Endothelial cell of umbilical vein (primary cell): ENCODE measurements at regions not wholly inside any gene's neighbourhood (a gene's known extent, or its start where the extent isn't known, plus 50 kb on each side); places are given as distances from the start of the nearest gene placed in this dataset.
"Not testable (repeated sequence)": the region's sequence is repeated elsewhere in the genome, so short reads cannot be mapped to it uniquely, and the experiment has no call there.

Experiments used
- BruUV-seq: library from RNA; stranded (reverse); fragments of 400-500 nt; replicated peaks from 2 replicates; lab custom pipeline; 2021; lab: Mats Ljungman, UMichigan
- CTCF ChIA-PET: fragments of 300-600, 350-600 bp; sonication (Branson Sonifier 250); formaldehyde crosslinking; loops from one replicate; lab custom pipeline; 2021; ENCODE audit warnings: antibody characterized with exemption, inconsistent platforms; lab: Charles Lee
- POLR2A ChIA-PET: fragments of 300-600, 350-600 bp; sonication (Branson Sonifier 250); formaldehyde crosslinking; loops from one replicate; lab custom pipeline; 2021; ENCODE audit warnings: antibody characterized with exemption, inconsistent platforms; lab: Charles Lee
- DNase-seq: peaks from one replicate; pipeline ENCODE4 v3.0.0-alpha.2; 2011; ENCODE audit warnings: low read depth, low spot score
- FAIRE-seq: peaks from 2 replicates; lab custom pipeline; 2011; peaks lifted over from hg19 to GRCh38; lab: Jason Lieb, UNC
- H2AFZ ChIP-seq: 2 replicates; pipeline ENCODE4 v1.6.0; 2012; ENCODE audit warnings: low read depth, low read length, control low read depth, inconsistent platforms
- H3K27ac ChIP-seq: 2 replicates; pipeline ENCODE4 v1.5.1; 2011; ENCODE audit warnings: low read depth, mild to moderate bottlenecking, control low read depth, low read length, moderate library complexity; ENCODE audit not compliant: insufficient read depth
- H3K27me3 ChIP-seq, 2 experiments: 2 replicates each; pipeline versions ENCODE4 v1.6.0 to v1.6.1; 2011; ENCODE audit warnings: low read length in 2 of 2, mixed read lengths in 1 of 2; ENCODE audit not compliant: control insufficient read depth in 2 of 2, insufficient read depth in 2 of 2
- H3K36me3 ChIP-seq, 2 experiments: 2 replicates in 1 of 2; 3 replicates in 1 of 2; pipeline ENCODE4 v1.5.1; 2011; ENCODE audit warnings: low read length in 2 of 2, mild to moderate bottlenecking in 1 of 2, moderate library complexity in 1 of 2; ENCODE audit not compliant: control insufficient read depth in 2 of 2, insufficient read depth in 2 of 2; ENCODE audit errors: extremely low read depth in 1 of 2
- H3K4me1 ChIP-seq: 3 replicates; pipeline ENCODE4 v1.5.1; 2011; ENCODE audit warnings: mild to moderate bottlenecking, low read length; ENCODE audit not compliant: control insufficient read depth, insufficient read depth; ENCODE audit errors: extremely low read depth
- H3K4me2 ChIP-seq: 2 replicates; pipeline ENCODE4 v1.6.1; 2011; ENCODE audit warnings: low read length, control low read depth, mixed read lengths; ENCODE audit not compliant: insufficient read depth
- H3K4me3 ChIP-seq, 3 experiments: fragments of 200-600 bp in 1 of 3; sonication (generic), shearing (Covaris generic) in 1 of 3; replicated peaks in 1 of 3; 2 replicates each; pipeline ENCODE4 v1.5.1; 2011 to 2016; ENCODE audit warnings: control low read depth in 3 of 3, low read length in 3 of 3, mild to moderate bottlenecking in 2 of 3, inconsistent platforms in 1 of 3, low read depth in 1 of 3, moderate library complexity in 1 of 3; ENCODE audit not compliant: insufficient read depth in 1 of 3
- H3K79me2 ChIP-seq: 2 replicates; pipeline ENCODE4 v1.6.0; 2012; ENCODE audit warnings: low read length, inconsistent platforms; ENCODE audit not compliant: control insufficient read depth, insufficient read depth
- H3K9ac ChIP-seq: replicated peaks from 2 replicates; pipeline ENCODE3; 2011; ENCODE audit warnings: low read length, control low read depth; ENCODE audit not compliant: insufficient read depth; ENCODE audit errors: extremely low read depth
- H3K9me1 ChIP-seq: replicated peaks from 3 replicates; pipeline ENCODE4 v1.6.0; 2011; ENCODE audit warnings: mild to moderate bottlenecking, low read length; ENCODE audit not compliant: control insufficient read depth, insufficient read depth; ENCODE audit errors: extremely low read depth
- H3K9me3 ChIP-seq: replicated peaks from 2 replicates; pipeline ENCODE4 v1.5.1; 2012; ENCODE audit warnings: low read length, inconsistent platforms; ENCODE audit not compliant: control insufficient read depth, insufficient read depth
- H4K20me1 ChIP-seq: replicated peaks from 2 replicates; pipeline ENCODE3; 2011; ENCODE audit warnings: mild to moderate bottlenecking, low read length; ENCODE audit not compliant: control insufficient read depth, insufficient read depth; ENCODE audit errors: extremely low read depth
- CTCF ChIP-seq, 2 donors: IDR thresholded peaks; 1 replicate in 1 of 2; 2 replicates in 1 of 2; pipeline ENCODE4 v1.5.1; 2011; ENCODE audit warnings: low read length in 2 of 2, mild to moderate bottlenecking in 2 of 2, moderate library complexity in 2 of 2, control low read depth in 1 of 2, inconsistent platforms in 1 of 2, low read depth in 1 of 2; ENCODE audit not compliant: insufficient read depth in 1 of 2; ENCODE audit errors: extremely low read depth in 1 of 2
- EZH2 ChIP-seq: IDR thresholded peaks from 2 replicates; pipeline ENCODE4 v1.6.1; 2012; ENCODE audit warnings: borderline replicate concordance, low read depth, mild to moderate bottlenecking, moderate library complexity, low read length, inconsistent platforms; ENCODE audit not compliant: severe bottlenecking
- FOS ChIP-seq: IDR thresholded peaks from 2 replicates; pipeline ENCODE4 v1.6.1; 2011; ENCODE audit warnings: mild to moderate bottlenecking, low read length, moderate library complexity, borderline replicate concordance; ENCODE audit not compliant: insufficient read depth
- MYC ChIP-seq: IDR thresholded peaks from one replicate; pipeline ENCODE4 v1.6.1; 2011; ENCODE audit warnings: mild to moderate bottlenecking, low read depth, low read length
- POLR2A ChIP-seq: IDR thresholded peaks from 2 replicates; pipeline ENCODE4 v1.6.1; 2012; ENCODE audit warnings: low read depth, mild to moderate bottlenecking, control low read depth, low read length
- POLR2AphosphoS5 ChIP-seq: IDR thresholded peaks from 2 replicates; pipeline ENCODE4 v1.6.1; 2012; ENCODE audit warnings: low read depth, mild to moderate bottlenecking, control low read depth, low read length, moderate library complexity; ENCODE audit not compliant: insufficient read depth
- dilution Hi-C: fragments of 300-500 bp; cut with MboI; formaldehyde crosslinking; loops from one replicate; pipeline ENCODE4 v1.15.0; 2019; ENCODE audit warnings: low sequenced_read_pairs; ENCODE audit not compliant: extremely low pct_ligation_motif_present
- intact Hi-C: fragments of 100-400 bp; cut with micrococcal nuclease; formaldehyde crosslinking; loops from one replicate; pipeline ENCODE4 v1.10.0; 2022
- TF ChIP-seq, protein P1 (sequence below): IDR thresholded peaks from 2 replicates; pipeline ENCODE4 v1.6.1; 2011; ENCODE audit not compliant: insufficient read depth, insufficient read length

DNA sequence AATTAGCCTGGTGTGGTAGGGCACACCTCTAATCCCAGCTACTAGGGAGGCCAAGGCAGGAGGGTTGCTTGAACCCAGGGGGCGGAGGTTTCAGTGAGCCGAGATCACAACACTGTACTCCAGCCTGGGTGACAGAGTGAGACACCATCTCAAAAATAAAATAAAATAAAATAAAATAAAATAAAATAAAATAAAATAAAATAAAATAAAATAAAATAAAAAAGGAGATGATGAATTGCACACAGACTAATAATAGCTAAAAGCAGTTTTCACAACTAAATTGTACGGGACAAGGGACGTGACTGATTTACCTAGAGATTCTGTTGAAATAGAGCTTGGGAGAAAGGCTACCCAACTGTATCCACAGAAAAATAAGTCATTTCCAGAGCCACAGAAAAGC is 1471.3 kb downstream of the CDH11 start:
- no peak overlapping the region for H3K27ac ChIP-seq
- intact Hi-C loops (no loop called here), dilution Hi-C loops (no loop called here)
- ChIA-PET CTCF (no interaction called here), POLR2A (no interaction called here)
- no peak overlapping the region for H2AFZ ChIP-seq
- no peak overlapping the region for H3K4me3 ChIP-seq
- no peaks in the 10 kb centered on the region for H3K9me3 ChIP-seq
- H4K20me1 ChIP-seq, result no peaks in the 10 kb centered on the region
- no peak for TF ChIP-seq POLR2A
- TF ChIP-seq, protein P1, sequence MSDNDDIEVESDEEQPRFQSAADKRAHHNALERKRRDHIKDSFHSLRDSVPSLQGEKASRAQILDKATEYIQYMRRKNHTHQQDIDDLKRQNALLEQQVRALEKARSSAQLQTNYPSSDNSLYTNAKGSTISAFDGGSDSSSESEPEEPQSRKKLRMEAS, result no peak
- TF ChIP-seq FOS, result no peak
- no peak for TF ChIP-seq EZH2
- no peak for TF ChIP-seq CTCF (IDR thresholded peaks at IDR 0.05; ENCODE audit: extremely low read depth in 1 of 2, insufficient read depth in 1 of 2, low read depth in 1 of 2, low read length in 2 of 2)
- no peak for TF ChIP-seq POLR2AphosphoS5
- TF ChIP-seq MYC, result no peak
- BruUV-seq, result no TSS peak
- no peaks in the 10 kb centered on the region for H3K36me3 ChIP-seq
- H3K9me1 ChIP-seq, result no peaks in the 10 kb centered on the region
- no peaks in the 10 kb centered on the region for H3K4me1 ChIP-seq
- DNase-seq, result no peak
- H3K9ac ChIP-seq, result no peak overlapping the region
- no peak for FAIRE-seq
- no peaks in the 10 kb centered on the region for H3K79me2 ChIP-seq
- no peak overlapping the region for H3K4me2 ChIP-seq
- no peaks in the 10 kb centered on the region for H3K27me3 ChIP-seq

DNA sequence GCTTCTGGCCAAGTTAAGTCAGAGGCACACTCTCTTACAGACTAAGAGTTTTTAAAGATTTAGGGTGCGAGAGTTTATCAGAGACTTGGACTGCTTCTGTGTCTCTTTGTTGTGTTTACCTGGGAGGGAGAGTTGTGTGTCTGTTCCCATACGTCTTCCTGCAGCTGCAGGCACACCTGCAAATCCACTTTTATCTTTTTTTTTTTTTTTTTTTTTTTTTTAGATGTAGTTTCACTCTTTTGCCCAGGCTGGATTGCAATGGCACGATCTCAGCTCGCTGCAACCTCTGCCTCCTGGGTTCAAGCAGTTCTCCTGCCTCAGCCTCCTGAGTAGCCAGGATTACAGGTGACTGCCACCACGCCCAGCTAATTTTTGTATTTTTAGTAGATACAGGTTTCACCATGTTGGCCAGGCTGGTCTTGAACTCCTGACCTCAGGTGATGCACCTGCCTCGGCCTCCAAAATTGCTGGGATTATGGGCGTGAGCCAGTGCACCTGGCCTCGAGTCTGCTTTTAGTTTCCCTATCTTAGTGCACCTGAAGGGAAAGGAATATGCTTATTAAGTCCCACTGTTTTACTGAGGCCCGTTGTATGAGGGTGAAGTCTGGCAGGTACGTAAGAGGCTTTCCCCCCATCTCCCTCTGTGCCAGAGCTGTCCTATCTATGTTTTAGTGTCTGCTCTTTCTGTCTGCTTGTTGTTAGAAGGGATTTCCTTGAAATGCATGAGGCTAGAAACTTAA is 1488.0 kb downstream of the CDH11 start:
- POLR2A ChIA-PET, H3K9me3 ChIP-seq, FAIRE-seq, H3K79me2 ChIP-seq, H3K4me1 ChIP-seq, H3K4me2 ChIP-seq, intact Hi-C loops, H3K27me3 ChIP-seq, H2AFZ ChIP-seq, H4K20me1 ChIP-seq, H3K9ac ChIP-seq, H3K9me1 ChIP-seq, H3K27ac ChIP-seq, dilution Hi-C loops, BruUV-seq, DNase-seq, CTCF ChIA-PET, H3K4me3 ChIP-seq, H3K36me3 ChIP-seq: not testable (repeated sequence)
